GF-D8 (cell line): ENCODE measurements at regions not wholly inside any gene's neighbourhood (a gene's known extent, or its start where the extent isn't known, plus 50 kb on each side); places are given as distances from the start of the nearest gene placed in this dataset.

Experiments used
- DNase-seq: peaks from one replicate; lab custom pipeline; 2025; lab: John Stamatoyannopoulos, UW

DNA sequence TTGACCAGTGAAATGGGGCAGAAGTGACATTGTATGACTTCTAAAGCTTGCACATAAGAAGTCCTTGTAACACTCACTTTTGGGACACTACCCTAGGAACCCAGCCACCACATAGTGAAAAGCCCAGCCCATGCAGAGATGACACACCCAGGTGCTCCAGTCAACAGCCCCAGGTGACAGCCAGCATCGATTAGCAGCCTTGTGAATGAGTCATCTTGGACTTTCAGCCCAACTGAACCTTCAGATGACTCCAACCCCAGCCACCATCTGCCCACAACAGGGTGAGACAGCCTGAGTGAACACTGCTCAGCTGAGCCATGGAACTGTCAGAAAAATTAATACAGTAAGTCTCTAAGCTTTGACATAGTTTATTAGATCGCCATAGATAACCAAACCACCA is 458.6 kb downstream of the ZSWIM6 start:
- DNase-seq, result no peak

DNA sequence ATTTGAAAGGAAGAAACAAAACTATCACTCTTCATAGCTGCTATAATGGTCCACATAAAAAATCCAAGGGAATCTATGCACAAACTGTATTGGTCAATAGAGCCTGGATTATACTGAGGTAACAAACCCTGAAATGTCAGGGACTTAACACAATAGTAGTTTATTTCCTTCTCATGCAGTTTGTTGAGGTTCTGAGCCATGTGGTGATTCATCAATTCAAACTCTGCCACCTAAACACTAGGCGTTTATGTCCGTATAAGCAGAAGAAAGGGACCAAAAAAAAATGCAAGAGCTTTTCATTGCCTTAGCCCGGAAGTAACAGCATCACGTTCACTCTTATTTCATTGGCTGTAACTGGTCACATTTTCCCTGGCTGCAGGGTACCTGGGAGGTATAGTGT is 464.7 kb downstream of the ZSWIM6 start:
- no peak for DNase-seq

DNA sequence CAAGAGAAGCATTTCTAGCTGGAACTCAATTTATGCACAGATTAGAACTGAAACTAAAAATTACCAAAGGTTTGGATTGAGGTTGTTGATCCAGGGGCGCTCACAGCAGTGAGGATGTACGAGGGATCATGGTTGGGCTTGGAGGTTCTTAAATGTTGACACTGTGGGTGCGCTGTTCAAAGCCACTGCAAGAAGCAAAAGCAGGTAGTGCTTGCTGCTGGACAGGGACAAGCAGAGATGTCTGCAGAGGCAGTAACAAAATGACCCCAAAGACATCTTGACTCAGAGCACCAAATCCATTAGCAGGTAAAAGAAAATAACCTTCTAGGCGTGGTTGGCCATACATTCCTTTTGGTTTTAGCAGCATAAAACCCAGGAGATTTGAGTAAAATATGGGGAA is 468.4 kb downstream of the ZSWIM6 start:
- no peak for DNase-seq

DNA sequence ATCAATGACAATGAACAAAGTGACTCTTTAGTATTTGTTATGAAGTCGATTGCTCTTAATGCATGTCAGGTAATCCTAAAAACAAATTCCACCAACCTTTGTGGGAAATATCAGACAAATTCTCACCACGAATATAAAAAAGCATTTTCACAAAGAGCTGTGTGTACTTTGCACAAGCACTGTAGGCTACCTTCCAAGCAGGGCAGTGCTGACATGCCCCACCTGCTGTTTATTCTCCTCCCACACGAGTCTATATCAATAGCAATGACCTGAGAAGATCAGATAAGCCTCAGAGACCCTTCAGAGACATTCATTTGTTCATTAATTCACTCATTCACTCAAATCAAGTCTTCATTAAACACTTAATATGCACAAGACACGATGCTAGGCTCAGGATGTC is 469.1 kb downstream of the ZSWIM6 start:
- DNase-seq, result no peak

DNA sequence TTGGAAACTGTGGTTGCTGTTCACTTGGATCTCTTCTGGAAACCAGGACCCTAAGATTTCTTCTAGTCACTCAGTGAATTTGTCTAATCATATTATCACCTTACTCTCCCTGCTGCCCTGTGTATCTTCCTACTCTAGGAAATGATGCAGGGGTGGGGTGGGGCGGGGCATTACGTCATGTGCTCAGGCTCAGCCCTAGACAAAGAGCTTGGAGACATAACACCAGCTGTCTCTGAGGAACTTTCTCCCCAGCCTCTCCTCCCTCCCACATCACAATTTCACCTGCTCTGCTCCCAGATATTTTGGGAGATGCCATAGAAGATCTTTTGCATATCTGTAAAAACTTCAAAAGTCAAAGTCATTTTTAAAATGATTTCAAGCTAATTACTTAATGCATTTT is 470.4 kb downstream of the ZSWIM6 start:
- DNase-seq, result no peak

DNA sequence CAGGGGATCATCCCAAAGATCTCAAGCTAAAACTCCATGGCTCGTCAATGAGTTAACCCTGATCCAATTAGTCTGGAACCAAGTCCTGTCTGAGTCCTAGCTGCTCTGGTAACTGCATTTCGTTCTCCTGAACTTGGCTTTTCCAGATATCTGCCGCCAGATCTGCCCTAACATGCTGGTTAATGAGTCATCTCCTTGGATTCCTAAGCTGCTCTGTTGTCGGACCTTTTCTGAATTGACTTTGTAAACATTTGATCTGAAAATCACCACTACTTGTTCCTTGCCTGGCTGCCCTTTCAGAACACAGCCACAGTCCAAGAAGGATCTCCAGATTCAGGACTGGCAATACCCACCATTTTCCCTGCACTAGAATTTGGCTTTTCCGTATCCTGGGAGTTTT is 473.0 kb downstream of the ZSWIM6 start:
- no peak for DNase-seq

DNA sequence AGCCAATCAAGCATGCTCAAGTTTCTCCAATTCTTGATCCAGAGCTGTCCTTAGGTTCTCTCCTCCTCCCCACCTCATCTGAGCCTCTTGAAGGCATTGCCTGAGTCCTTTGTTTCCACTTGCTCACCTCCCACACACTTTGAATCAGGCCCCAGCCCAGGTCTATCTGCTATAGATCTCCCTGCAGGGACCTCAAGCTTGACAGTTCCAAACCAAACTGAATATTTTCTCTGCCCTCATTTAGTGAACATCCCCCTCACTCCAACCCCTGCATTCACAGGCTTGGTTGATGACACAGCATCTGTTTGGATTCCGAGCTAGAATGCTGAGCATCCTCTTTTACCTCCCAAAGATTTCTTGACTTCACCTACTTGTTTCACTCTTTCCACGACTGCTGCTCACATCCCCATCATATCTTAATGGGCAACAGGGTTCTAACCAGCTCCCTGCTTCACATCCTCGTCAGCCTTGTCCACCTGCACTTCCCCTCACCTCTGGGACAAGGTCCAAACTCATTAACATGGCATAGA is 474.5 kb downstream of the ZSWIM6 start:
- DNase-seq, result no peak

DNA sequence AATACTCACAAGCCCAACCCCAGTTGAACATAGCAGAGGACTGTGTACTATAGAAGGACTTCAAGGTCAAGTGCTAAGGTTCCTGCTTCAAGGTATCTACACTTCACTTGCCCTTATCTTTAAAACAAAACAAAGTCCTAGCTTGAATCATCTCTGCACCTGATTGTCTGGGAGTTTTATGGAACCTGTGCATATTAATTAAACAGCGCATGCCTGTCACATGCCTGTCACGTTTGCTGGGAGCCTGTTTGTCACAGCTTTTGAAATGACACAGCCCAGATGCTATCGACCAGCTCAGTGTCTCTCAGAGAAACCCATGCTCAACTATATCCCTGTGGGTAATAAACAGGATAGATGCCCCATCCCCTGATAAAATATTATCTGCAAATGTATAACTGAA is 476.0 kb downstream of the ZSWIM6 start:
- DNase-seq, result no peak

DNA sequence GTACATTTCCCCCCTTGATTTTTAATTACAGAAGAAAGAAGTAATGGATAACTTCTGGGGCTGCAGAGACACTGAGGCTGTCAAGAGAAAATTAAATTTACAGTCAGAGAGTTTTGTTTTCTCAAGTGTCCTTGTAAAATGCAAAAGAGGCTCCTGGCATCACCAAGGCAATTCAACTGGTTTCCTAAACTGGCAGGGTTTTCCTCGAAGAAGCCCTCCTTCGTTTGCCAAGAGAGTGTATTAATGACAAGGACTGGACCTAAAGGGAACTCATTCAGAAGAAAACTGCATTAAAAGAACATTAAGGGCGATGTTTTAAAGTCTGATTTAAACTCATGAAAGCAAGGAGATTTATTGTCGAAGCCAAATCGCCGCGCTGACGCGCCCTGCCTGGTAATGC is 476.9 kb downstream of the ZSWIM6 start:
- no peak for DNase-seq

DNA sequence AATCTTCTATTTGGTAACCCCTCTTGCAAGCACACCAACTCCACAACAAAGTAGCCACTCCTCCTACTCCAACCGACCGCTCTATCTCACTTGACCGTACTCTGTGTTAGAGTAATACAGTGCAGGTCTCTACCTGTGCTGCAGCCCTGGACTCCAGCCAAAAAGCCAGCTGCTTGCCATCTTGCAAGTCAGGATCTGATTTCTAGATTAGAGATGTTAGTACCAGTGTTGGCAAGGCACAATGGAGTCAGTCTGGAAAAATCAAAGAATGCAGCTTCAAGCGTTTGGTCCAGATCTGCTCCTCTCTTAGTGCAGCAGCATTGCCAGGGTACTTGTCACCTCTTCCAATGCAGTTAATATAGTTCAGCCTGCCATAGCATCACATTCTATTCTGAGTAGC is 477.6 kb downstream of the ZSWIM6 start:
- DNase-seq, result no peak

DNA sequence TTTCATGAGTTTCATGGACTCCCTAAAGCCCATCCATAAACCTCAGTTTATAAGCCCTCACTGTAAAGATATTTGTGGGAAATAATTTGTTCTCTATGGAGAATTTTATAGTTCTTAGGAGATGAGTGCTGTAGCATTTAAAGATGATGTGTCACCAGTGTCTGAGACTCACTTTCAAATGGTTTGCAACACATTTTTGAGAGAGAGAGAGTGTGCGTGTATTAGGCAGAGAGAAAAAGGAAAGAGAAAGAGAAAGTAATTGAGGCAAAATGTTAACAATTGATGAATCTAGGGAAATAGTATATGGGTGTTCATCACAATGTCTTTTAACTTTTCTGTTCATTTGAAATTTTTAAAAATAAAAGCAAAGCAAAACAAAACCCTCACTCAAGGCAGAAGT is 479.0 kb downstream of the ZSWIM6 start:
- DNase-seq, result no peak

DNA sequence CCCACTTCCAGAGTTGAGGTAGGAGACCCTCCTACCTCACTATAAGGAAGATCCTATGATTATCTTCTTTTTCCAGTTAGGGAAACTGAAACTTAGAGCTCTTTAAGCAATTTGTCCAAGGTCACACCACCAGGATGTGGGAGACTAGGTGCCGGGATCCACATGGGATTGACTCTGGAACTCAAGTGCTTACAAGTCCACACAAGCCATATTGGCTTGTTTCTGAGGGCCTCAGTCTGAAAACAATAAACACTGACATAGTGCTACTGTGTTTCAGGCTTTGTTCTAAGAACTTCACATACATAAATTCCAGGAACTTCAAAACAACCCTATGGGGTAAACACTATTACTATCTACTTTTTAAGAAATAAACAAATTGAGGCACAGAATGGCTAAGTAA is 481.3 kb downstream of the ZSWIM6 start:
- DNase-seq, result no peak

DNA sequence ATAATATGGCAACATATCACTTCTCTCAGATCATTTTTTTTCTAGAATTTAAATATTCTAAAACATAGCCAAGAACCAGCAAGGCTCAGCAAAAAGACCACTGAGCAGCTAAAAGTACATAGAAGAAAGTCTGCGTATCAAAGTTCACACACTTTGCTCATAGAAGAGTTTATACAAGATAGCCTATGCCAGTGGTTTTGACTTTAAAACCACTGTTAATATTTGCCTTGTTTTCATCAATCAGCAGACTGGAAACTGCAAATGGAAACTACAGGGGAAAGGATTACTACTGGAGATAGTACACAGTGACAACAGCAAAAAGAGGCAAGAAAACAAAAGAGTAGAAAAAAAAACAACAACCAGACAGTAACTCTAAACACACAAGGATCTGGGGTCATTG is 483.3 kb downstream of the ZSWIM6 start:
- DNase-seq, result no peak

DNA sequence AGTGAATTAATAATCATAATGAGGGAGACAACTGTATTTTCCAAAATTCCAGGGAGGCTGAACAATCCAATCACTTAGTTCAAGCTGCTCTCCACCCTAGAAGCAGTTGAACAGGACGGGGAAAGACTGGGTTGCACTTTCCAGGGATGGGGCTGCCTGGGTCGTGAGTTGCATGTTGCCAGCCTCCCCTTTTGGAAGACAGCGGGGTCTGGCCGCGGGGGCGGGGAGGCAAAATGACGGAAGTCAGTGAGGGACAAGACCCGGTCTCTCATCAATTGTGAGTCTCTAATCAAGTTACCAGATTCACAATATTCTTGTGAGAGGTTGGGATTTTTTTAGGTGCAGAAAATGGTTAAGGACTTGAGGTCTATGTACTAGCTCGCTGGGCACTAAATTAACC is 484.1 kb downstream of the ZSWIM6 start:
- no peak for DNase-seq

DNA sequence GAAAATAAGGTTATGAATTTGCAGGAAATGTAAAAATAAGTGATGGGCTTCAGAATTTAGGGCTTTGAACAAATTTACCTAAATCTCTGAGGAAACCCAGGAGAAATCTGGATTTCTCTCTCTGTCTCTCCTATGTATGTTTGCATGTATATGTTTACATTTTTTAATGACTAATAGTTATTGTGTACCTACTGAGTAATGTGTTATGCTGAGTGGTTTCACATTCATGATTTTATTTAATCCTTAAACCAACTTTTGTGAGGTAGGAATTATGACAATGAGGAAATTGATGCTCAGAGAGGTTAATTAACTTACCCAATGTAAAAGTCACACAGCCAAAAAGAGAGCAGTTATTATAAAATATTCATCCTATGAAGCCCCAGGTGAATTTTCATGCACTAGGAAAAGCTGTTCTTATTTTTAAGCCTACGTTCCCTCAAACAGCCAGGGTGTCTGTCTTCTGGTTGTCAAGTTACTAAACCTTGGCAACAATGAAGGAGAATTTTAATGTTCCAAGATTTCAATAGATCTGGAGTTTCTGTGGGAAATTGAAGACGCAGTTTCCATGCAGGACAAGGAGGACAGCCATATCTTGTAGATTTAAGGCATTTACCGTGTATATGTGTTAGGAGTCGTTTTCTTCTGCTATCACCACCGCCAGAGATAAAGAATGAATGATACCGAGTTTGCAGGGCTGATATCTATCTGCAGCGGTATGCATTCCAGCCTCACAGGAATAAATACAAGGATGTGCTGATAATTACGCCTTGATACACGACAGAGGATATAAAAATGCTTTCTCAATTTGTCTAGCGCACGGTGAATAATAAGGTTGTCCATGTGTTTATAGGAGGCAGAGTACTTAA is 484.8 kb downstream of the ZSWIM6 start:
- no peak for DNase-seq

DNA sequence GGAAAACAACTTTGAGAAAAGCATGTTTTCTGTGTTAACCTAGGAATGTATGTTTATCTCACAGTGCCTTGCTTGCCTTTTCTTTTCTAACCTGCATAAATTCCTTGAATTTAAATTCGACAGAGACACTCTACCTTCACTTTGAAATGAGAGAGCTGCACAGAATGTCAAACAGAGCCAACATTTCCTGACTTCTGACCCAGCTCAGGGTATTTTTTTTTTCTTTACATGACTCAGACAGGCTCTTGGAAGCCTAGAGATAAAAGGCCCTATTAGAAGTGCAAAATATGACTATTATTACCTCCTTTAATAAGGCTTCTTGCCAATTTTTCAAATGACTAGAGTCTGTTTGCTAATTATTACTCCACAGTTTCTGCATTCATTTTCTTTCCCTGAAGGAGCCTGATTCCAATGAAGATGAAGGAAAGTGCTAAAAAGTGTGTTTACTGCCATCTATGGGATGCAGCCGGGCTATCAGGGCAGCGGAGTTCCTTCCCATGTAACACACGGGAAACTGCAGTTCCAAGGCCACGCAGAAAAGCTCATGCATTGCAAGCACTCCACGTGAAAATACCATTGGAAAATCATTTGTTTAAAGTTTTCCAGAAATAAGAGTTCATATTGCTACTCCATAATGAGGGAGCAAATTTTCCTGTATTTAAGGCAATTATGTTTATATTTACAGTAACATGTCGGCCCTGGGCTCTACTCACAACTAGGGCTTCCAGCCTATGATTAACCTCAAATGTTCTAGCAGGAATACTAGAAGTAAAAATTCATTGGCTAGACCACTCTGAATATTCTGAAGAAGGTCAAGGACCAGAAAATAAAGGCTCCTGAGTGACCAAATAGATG is 485.6 kb downstream of the ZSWIM6 start:
- no peak for DNase-seq

DNA sequence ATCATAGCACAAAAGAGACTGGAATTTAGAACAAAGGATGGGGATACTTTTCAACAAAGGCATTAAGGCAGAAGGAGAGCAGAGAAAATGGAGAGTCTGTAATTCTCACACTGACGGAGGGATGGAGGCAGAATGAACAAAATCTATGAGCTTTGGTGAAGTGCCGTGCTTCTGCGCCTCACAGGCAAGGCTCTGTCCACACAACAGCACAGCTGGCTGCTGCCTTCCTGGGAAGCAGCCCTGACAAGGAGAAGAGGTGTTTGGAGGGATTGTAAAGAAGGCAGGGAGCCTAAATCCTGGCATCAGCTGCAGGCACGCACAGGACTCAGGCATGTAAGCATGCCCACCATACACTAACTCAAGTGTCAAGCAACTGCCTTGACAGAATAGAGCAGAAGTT is 485.2 kb upstream of the KIF2A start:
- DNase-seq, result no peak

DNA sequence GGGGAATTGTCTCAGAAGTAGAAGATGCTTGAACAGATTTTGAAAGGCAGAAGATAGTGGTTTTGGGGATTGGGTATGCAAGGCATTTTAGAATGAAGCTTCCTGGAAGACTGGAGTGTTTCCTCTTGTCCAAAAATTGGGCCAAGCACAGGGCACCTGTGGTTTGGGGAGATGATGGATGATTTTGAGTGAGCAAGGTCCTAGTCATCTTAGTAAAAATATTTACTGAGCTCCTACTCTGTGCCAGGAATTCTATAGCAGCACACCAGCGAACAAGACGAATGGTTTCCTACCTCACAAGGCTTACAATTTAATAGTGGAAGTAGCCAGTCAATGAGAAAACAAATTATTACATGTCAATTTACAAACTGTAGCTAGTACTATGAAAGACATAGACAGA is 484.4 kb upstream of the KIF2A start:
- no peak for DNase-seq

DNA sequence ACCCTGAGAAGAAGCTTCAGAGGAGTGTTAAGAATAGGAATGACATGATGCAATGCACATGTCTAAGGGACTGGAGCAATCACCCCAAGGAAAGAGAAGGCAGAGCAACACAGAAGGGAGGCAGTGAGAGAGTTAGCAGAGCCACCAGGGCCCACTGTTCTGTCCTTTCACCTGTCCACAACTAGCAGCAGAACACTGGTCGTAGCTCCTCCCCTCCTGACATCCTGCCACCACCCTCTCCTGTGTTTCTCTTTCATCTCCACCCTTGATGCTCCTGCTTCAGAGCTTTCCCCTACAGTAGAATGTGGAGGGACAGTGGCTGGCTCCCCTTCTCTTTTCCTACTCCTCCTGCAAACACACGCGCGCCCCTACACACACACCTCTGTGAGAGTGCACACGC is 483.4 kb upstream of the KIF2A start:
- DNase-seq, result no peak

DNA sequence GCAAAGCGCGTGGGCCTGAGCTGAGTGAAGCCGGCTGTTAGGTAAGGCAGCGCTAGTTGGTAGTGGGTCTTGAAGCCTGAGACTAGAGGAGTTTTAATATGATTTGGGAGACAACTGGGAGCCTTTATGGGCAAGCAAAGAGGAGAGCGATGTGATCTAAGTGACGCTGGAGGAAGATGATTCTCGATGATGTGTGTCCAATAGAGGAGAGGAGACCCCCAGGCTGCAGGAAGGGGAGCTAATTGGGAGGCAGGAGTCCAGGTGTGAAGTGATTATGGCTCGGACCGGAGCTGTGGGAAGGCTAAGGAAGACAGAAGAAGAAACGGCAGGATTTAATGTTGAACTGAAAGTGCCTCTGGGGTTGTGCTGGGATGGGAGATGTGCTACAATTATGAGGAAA is 482.9 kb upstream of the KIF2A start:
- no peak for DNase-seq

DNA sequence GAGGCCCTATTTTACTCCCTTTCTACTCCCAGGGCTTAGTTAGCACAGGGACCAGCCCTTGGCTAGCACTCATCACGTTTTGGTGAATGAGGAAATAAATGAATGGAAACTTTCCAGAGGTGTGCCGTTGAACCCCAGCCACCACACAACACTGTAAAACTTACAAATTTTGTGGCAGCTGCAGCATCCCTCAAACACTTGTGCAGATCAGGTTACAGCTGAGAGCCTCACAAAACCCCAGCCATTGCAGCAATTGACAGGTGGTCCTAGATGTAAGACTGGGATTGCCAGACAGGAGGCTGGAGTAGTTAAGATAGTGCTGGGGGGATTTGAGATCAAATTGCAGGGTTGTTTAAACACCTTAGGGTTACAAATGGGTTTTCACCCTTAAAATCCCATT is 482.2 kb upstream of the KIF2A start:
- DNase-seq, result no peak

DNA sequence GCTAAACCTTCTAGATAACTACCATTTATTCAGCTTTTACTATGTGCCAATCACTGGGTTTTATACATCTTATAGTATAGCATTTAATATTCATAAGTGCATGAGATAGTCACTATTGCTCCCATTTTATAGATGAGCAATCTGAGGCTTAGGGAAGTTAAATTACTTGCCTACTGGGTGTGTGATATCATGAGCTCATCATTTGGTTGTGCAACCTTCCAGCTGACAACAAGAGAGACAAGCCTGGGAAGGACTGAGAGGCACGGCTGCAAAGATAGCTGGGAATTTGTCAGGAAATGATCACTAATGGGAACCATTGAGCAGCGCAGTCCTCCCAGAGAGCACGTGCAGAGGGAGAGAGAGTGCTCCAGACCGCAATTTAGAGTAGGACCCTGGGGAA is 481.6 kb upstream of the KIF2A start:
- no peak for DNase-seq

DNA sequence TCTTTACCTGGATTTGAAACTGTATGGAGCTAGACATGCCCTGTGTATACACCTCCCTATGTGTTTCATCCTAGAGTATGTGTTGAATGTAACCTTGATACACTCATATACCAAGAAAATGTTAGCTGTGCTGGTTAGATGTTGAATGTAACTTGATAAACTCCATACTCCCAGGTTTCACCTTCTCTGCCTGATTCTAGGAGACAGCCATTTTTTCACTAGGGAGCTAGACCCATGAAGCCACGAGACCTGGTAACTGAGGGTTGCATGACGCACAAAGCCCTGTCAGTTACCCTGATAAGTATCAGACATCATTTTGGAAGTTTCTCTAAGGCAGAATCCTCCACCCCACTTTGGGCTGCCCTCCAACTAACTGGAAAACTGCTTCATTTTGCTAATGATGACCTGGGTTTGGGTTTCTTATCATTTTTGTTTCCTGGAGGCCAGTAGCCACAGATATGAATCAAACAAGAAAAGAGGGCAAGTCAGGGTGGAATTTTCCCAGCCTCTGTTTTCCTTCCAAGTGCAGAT is 478.5 kb upstream of the KIF2A start:
- no peak for DNase-seq
